Inferior parietal cortex (tissue), 1 donor: ENCODE measurements at regions not wholly inside any gene's neighbourhood (a gene's known extent, or its start where the extent isn't known, plus 50 kb on each side); places are given as distances from the start of the nearest gene placed in this dataset.
A peak's percentile ranks its signal among the peaks of the same experiment; 100 is the strongest.
"Not testable (repeated sequence)": the region's sequence is repeated elsewhere in the genome, so short reads cannot be mapped to it uniquely, and the experiment has no call there.

ENCODE experiments used
- DNase-seq: peaks from one replicate; pipeline ENCODE4 v3.0.0-alpha.2; 2016; ENCODE audit errors: extremely low spot score

DNA sequence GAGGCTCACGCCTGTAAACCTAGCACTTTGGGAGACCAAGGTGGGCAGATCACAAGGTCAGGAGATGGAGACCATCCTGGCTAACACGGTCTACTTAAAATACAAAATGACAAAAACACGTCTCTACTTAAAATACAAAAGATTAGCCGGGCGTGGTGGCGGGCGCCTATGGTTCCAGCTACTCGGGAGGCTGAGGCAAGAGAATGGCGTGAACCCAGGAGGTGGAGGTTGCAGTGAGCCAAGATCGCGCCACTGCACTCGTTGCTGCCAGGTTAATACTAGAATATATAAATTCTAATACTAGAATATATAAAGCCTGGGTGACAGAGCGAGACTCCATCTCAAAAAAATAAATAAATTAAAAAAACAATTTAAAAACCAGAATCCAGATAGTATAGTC lies 588.7 kb upstream of the CDH7 start:
- not testable (repeated sequence) for DNase-seq

DNA sequence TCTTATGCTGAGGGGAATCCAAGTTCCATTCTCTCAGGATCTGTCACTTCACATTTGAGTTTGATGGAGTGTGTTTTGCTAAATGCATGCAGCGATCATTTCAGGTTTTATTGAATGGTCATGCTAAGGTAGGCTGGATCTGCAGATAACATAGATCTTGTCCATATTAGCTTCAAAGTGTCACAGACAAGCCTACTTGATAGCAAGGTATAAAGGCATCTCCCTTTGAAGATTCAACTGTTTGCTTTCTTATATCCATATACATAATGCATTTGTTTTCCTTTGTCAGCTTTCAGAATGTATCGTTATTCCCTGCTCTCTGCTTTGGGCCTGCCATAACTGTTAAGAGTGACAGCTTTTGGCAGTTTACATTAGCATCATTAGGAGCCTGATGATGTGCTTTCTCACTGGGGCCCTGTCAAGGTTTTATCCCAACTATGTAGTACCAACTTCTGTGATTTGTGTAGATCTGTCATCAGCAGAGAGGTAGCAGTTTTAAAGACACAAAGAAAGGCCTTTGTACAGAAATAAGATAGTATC lies 604.3 kb upstream of the CDH7 start:
- DNase-seq: no peak

- DNase-seq: no peak
Observed at GRCh38 chr18:65145312-65145711, 605.5 kb upstream of the CDH7 start.

- no peak for DNase-seq
Observed at GRCh38 chr18:65133610-65134009, 617.2 kb upstream of the CDH7 start.

DNA sequence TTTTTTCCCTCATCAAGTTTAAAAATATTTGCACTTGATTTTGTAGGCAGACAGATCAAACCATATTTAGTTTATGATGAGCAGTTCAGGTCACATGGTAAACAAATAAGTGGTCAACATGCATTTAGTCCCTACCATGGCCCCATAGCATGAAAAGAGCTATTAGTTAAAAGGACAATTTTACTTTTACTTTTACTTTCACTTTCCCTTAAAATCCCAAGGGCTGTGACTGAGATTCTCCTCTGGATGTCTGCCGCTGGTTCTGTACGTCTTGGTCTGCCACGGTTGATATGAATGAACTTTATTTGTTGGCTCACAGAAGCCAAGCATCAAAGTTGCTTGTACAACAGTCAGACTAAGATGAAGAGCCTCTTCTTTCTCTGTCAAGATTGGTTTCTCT lies 626.2 kb upstream of the CDH7 start:
- DNase-seq: no peak

DNA sequence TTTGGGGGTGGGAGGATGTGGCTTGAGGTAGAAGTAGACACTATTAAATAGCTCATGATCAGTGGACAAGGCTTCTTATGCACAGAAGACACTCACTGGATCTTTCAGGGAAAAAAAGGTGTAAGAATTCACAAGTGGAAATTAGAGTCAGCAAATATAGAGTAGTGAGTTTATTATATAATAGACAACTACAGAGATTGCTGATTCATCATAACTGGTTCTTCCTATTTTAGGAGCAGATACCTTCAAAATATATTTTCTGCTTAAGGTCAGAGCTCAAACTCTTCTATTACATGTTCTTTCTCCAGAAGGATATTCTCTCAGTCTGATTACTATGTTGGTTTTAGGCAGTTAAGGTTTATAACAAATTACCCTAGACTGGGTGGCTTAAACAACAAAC lies 646.9 kb upstream of the CDH7 start:
- no peak for DNase-seq

DNA sequence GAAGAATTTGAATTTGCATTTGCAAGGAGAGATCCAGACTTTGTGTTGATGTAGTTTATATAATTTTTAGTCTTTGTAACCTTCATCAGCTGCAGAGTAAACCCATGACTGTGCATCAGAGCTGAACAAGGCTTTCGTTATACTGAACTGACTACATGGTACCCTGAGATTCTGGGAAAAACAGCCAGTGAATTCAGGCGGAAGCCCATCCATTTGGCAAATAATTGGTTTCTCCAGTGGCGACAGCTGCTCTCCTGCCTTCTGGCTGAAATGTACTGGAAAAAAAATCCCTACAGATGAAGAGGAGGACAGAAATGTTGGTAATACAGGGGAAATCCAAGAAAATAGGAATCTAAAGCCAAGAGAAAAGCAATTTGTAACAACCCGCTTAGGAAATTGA lies 657.5 kb upstream of the CDH7 start:
- DNase-seq: peak; percentile 32

GRCh38 chr18:65091744-65092329 lies 659.0 kb upstream of the CDH7 start:
- DNase-seq: peak; percentile 59

GRCh38 chr18:65082907-65083306 lies 667.9 kb upstream of the CDH7 start:
- DNase-seq: no peak

DNA sequence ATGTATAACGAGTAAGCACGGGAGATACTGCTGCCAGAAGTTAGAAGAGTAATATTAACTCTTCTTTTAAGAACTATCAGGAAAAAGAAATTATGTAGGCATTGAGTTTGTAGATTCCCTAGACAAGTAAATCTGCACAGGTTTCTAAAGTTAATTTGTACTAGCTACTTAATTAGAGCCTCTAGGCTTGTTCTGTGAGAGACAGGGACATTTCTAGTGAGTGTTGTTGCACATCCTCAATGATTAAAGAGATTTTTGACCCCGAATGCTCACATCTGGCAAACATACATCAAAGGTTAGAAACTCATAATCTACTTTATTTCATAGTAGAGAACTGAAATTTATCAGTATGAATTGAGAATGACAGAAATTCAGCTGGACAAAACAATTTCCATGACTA lies 669.0 kb upstream of the CDH7 start:
- no peak for DNase-seq

DNA sequence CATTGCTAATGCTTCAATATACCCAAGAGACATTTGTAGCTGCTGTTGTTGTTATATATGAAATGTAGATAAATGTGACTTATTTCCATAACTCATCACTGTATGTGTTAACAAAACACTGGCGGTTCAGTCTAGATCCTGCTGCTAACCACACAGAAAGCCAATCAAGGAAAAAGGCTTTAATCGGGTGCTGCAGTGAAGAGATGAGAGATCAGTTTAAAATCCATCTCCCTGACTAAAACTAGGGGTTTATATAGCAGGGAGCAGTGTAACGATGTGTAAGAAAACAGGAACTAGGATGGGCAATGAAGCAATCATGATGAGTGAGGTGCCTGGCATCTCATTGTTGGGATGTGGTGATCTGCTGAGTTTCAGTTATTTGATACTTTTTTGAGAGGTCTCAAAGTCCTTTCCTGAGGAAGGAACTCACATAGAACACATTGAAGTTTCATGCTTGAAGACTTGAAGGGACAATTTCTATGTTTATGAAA lies 677.7 kb upstream of the CDH7 start:
- DNase-seq: no peak

DNA sequence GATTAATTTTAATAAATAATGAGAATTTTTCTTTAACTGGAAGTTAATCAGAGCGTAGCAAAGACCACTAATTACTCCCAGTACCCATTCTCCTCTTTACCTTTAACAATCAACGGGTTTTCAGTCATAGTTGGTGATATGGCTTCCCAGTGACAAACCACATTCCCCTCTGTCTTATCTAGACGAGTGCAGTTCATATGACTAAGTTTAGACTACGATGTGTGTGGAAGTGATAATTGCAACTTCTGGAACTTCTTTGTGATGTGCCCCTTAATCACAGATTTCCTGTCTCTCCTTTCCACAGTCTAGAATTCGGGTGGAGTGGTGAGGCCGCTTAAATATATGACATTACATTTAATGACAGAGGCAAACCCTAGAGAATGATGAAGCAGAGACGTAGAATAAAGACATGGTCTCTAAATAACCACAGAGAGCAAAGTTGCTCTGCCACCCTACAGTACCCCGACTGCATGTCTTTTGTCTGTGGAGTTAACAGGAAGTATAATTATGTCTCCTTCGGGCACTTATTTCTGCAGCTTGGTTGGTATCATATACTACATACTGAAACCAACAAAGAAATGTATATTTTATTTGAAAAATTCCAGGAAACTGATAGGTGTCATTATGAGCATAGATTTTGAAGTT lies 693.3 kb upstream of the CDH7 start:
- DNase-seq: no peak

DNA sequence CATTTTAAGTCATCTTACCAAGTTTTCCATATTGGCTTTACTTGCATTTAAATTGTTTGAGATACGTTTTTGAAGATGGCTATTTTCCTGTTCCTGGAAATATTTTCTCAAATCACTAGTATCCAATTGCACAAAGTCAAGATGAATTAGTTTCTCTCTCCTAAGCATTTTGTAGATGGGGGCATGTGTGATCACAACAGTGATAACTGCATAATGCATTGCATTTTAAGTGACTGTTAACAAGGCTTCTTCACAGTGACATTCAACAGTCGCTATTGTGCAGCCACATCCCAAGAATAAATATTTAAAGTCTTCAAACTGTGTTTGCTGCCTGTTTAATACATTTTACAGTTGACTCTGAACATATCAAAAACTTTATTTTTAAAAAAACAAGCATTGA lies 694.2 kb upstream of the CDH7 start:
- no peak for DNase-seq

DNA sequence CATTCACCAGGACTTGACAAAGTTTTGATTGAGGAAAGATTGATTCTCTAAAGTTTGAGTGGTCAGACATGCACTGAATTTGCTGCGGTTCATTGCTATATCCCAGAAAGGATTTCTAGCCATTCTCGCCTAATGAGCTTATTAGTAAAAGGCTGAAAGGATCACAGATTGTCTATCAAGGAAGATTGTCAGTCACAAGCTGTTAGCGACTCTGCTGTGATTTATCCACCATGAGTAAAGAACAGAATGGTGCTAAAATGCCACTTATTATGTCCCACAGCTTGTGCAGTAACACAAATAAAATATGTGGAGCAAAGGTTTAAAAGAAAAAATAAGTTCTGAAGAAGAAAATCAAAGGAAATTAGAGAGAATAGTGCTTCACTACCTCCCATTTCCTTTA lies 701.2 kb upstream of the CDH7 start:
- no peak for DNase-seq

- DNase-seq: no peak
Observed at GRCh38 chr18:65039578-65039977, 711.2 kb upstream of the CDH7 start.

DNA sequence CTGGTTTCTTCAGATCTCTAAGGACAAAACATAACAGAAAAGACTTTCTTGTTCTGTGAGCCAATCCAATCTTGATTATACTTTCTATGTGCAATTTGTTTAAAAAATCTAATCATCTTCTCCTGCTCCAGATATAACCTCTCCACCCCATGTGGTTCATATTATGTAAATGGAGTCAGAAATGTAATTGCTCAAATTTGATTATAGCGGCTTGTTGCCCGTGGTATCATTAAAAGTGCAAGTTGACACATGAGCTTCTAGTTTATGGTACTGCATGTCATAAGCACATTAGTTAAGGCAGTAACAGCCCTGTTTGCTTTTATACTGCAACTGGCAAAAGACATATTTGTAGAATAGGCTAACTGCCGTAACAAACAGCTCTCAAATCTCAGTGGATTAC lies 715.1 kb upstream of the CDH7 start:
- DNase-seq: no peak

GRCh38 chr18:65025756-65026155 lies 725.1 kb upstream of the CDH7 start:
- no peak for DNase-seq

- peak; percentile 14 for DNase-seq
Observed at GRCh38 chr18:65021021-65021420, 729.8 kb upstream of the CDH7 start.

- no peak for DNase-seq
Observed at GRCh38 chr18:65018184-65018583, 732.6 kb upstream of the CDH7 start.

DNA sequence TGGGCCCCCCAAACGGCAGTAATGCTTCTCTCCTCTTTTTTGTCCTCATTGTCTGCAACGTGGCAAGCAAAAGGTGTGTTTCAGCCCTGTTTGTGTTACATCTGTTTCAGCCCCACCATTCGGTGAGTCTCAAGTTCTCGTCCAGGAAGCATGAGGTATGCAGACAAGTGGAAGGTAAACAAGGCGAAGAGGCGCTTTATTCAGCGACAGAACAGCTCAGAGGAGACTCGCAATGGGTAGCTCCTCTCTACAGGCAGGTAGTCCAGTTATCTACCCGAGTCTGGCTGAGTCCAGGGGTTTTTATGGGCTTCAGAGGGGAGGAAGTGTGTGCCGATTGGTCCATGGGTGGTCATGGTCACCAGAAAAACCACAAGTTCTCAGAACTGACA lies 733.4 kb upstream of the CDH7 start:
- DNase-seq: no peak

- no peak for DNase-seq
Observed at GRCh38 chr18:65016631-65017371, 734.0 kb upstream of the CDH7 start.

GRCh38 chr18:64994370-64994769 lies 756.4 kb upstream of the CDH7 start:
- no peak for DNase-seq

DNA sequence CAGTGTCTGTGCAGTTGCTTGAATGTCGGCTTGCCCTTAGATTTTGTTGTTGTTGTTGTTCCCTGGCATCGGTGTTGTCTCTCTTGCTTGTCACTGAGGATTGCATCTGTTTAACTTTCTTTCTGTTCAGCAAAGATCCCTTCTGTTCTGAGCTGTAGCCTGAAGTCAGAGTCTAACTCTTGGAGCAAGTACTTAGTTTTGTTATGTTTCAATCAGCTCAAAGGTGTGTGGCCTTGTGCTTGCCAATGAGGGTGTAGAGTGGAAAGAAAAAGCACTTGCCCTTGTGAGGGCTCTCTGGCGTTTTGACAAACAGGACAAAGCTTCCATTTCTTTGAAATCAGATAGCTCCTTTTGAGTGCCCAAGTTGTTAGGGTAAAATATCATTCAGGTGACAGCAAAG lies 757.1 kb upstream of the CDH7 start:
- no peak for DNase-seq
